B cell (primary cell): ENCODE measurements at regions not wholly inside any gene's neighbourhood (a gene's known extent, or its start where the extent isn't known, plus 50 kb on each side); places are given as distances from the start of the nearest gene placed in this dataset.
"Not testable (repeated sequence)": the region's sequence is repeated elsewhere in the genome, so short reads cannot be mapped to it uniquely, and the experiment has no call there.

Experiments
- ATAC-seq: fragments of 200-7000 bp; cut with Tn5 transposase; one replicate; pipeline ENCODE4 v1.10.0; 2021; ENCODE audit warnings: low read depth, mild to moderate bottlenecking, moderate number of reproducible peaks, moderate library complexity
- CTCF ChIA-PET: fragments of 350-600 bp; sonication (Branson Sonifier 250); formaldehyde crosslinking; loops from one replicate; lab custom pipeline; 2021; ENCODE audit warnings: antibody characterized with exemption, inconsistent platforms; lab: Charles Lee
- POLR2A ChIA-PET: fragments of 350-600 bp; sonication (Branson Sonifier 250); formaldehyde crosslinking; loops from one replicate; lab custom pipeline; 2021; ENCODE audit warnings: antibody characterized with exemption; lab: Charles Lee
- DNase-seq: peaks from one replicate; pipeline ENCODE4 v3.0.0; 2013
- H2AFZ ChIP-seq: 2 replicates; pipeline ENCODE4 v1.6.1; 2012; ENCODE audit warnings: mild to moderate bottlenecking, low read depth, low read length; ENCODE audit not compliant: insufficient read depth, poor library complexity, severe bottlenecking
- H3K27ac ChIP-seq, 2 donors: 1 replicate in 1 of 2; 2 replicates in 1 of 2; pipeline ENCODE4 v1.5.1; 2012 to 2013; ENCODE audit warnings: low read length in 2 of 2, mild to moderate bottlenecking in 2 of 2, moderate library complexity in 1 of 2
- H3K27me3 ChIP-seq, 4 experiments: fragments of 200-600 bp in 1 of 4; sonication (generic) in 1 of 4; replicated peaks in 1 of 4; 1 replicate in 2 of 4; 2 replicates in 2 of 4; pipeline versions ENCODE4 v1.6.1 to v1.7.0; 2013 to 2016; ENCODE audit warnings: low read length in 3 of 4, mild to moderate bottlenecking in 2 of 4, mixed read lengths in 1 of 4, moderate library complexity in 1 of 4; ENCODE audit not compliant: insufficient read depth in 4 of 4, control insufficient read depth in 3 of 4; ENCODE audit errors: control extremely low read depth in 1 of 4
- H3K36me3 ChIP-seq, 2 experiments: replicated peaks in 1 of 2; 1 replicate in 1 of 2; 2 replicates in 1 of 2; pipeline versions ENCODE4 v1.6.1 to v1.7.1; 2013; ENCODE audit warnings: low read length in 1 of 2; ENCODE audit not compliant: insufficient read depth in 2 of 2, control insufficient read depth in 1 of 2; ENCODE audit errors: control extremely low read depth in 1 of 2, extremely low read depth in 1 of 2
- H3K4me1 ChIP-seq, 2 donors: fragments of 200-600 bp in 1 of 2; sonication (generic) in 1 of 2; 1 replicate in 1 of 2; 2 replicates in 1 of 2; pipeline versions ENCODE4 v1.5.1 to v1.6.1; 2013 to 2017; ENCODE audit warnings: low read length in 2 of 2; ENCODE audit not compliant: control insufficient read depth in 2 of 2, insufficient read depth in 2 of 2
- H3K4me2 ChIP-seq: replicated peaks from 2 replicates; pipeline ENCODE3; 2012; ENCODE audit warnings: mild to moderate bottlenecking, low read depth, low read length; ENCODE audit not compliant: poor library complexity, severe bottlenecking
- H3K4me3 ChIP-seq, 5 experiments: fragments of 200-600 bp in 1 of 5; sonication (generic) in 1 of 5; 1 replicate in 3 of 5; 2 replicates in 2 of 5; pipeline versions ENCODE4 v1.5.1 to v1.7.0; 2011 to 2016; ENCODE audit warnings: low read length in 4 of 5, mild to moderate bottlenecking in 4 of 5, low read depth in 2 of 5, control low read depth in 1 of 5, moderate library complexity in 1 of 5; ENCODE audit not compliant: insufficient read depth in 1 of 5; ENCODE audit errors: control extremely low read depth in 1 of 5, extremely low read depth in 1 of 5
- H3K79me2 ChIP-seq: fragments of 200-600 bp; sonication (generic); one replicate; pipeline ENCODE4 v1.6.0; 2016; ENCODE audit warnings: low read length; ENCODE audit not compliant: control insufficient read depth, insufficient read depth
- H3K9ac ChIP-seq: fragments of 200-600 bp; sonication (generic); 2 replicates; pipeline ENCODE4 v1.6.1; 2017; ENCODE audit warnings: mild to moderate bottlenecking, low read length, moderate library complexity
- H3K9me3 ChIP-seq, 3 donors: one replicate each; pipeline versions ENCODE4 v1.6.1 to v1.7.1; 2013; ENCODE audit warnings: low read length in 2 of 3; ENCODE audit not compliant: control insufficient read depth in 2 of 3, insufficient read depth in 1 of 3; ENCODE audit errors: control extremely low read depth in 1 of 3
- H4K20me1 ChIP-seq: 2 replicates; pipeline ENCODE4 v1.6.0; 2012; ENCODE audit warnings: mild to moderate bottlenecking, low read length; ENCODE audit not compliant: insufficient read depth, control insufficient read depth, poor library complexity, severe bottlenecking
- H3K27ac Mint-ChIP-seq: one replicate; pipeline ENCODE4 v1.8.0; 2021; ENCODE audit warnings: mixed read lengths
- H3K27me3 Mint-ChIP-seq: one replicate; pipeline ENCODE4 v1.8.0; 2021; ENCODE audit warnings: mixed read lengths
- H3K4me1 Mint-ChIP-seq: one replicate; pipeline ENCODE4 v1.8.0; 2021; ENCODE audit warnings: mixed read lengths
- H3K4me3 Mint-ChIP-seq: one replicate; pipeline ENCODE4 v1.8.0; 2021; ENCODE audit warnings: mixed read lengths
- H3K9me3 Mint-ChIP-seq: one replicate; pipeline ENCODE4 v1.8.0; 2022; ENCODE audit warnings: mixed read lengths; ENCODE audit not compliant: insufficient read depth
- CTCF ChIP-seq: fragments of 200-600 bp; IDR thresholded peaks from one replicate; pipeline ENCODE4 v1.8.0; 2022; ENCODE audit warnings: antibody characterized with exemption, mild to moderate bottlenecking
- EZH2 ChIP-seq: IDR thresholded peaks from 2 replicates; pipeline ENCODE4 v1.6.1; 2012; ENCODE audit warnings: borderline replicate concordance, low read depth, mild to moderate bottlenecking, moderate library complexity, low read length; ENCODE audit not compliant: insufficient read depth, poor library complexity, severe bottlenecking
- WGBS: methylation state at CpG from one replicate; pipeline ENCODE4 v1.1.5; 2013; ENCODE audit warnings: missing lambda C conversion rate; ENCODE audit not compliant: insufficient coverage; 5-methylcytosine and 5-hydroxymethylcytosine counted together
- intact Hi-C: fragments of 100-400 bp; cut with micrococcal nuclease; formaldehyde crosslinking; loops from one replicate; pipeline ENCODE4 v1.10.0; 2022

- no peaks in the 10 kb centered on the region for H3K36me3 ChIP-seq
- H3K27me3 Mint-ChIP-seq = peaks cover 34% of the 10 kb centered on the region
- intact Hi-C loops = no loop called here
Measured at GRCh38 chr14:52146504-52146903, 77.6 kb upstream of the NID2 start.

GRCh38 chr14:52144099-52144498 is 75.2 kb upstream of the NID2 start:
- H3K27ac Mint-ChIP-seq, intact Hi-C loops, H3K4me1 ChIP-seq, DNase-seq, H4K20me1 ChIP-seq, ATAC-seq, H2AFZ ChIP-seq, H3K9ac ChIP-seq, H3K36me3 ChIP-seq, H3K27ac ChIP-seq, H3K4me3 ChIP-seq, H3K4me2 ChIP-seq, H3K9me3 Mint-ChIP-seq, H3K79me2 ChIP-seq, POLR2A ChIA-PET, H3K27me3 ChIP-seq, H3K4me1 Mint-ChIP-seq, CTCF ChIA-PET, H3K9me3 ChIP-seq, H3K4me3 Mint-ChIP-seq: not testable (repeated sequence)
- WGBS = 100% methylated on average over 1 of the region's 2 CpGs
- H3K27me3 Mint-ChIP-seq = peaks cover 18% of the 10 kb centered on the region

More at GRCh38 chr14:52146504-52146903, 77.6 kb upstream of the NID2 start:
- peaks cover 2% of the 10 kb centered on the region for H3K4me1 Mint-ChIP-seq
- Histone ChIP-seq H3K9me3 (peaks cover 0 to 7% (median 1%) of the 10 kb centered on the region in 3 donors), H3K4me3 (no peak overlapping the region), H3K4me2 (no peak overlapping the region), H3K79me2 (no peaks in the 10 kb centered on the region), H3K4me1 (no peaks in the 10 kb centered on the region), H3K9ac (no peak overlapping the region), H3K27ac (no peak overlapping the region), H4K20me1 (no peaks in the 10 kb centered on the region), H2AFZ (no peak overlapping the region), H3K27me3 (no peaks in the 10 kb centered on the region)
- TF ChIP-seq CTCF = no peak
- no peak for TF ChIP-seq EZH2
- no peak overlapping the region for H3K27ac Mint-ChIP-seq
- WGBS = 60% methylated on average over 1 of the region's 2 CpGs
- POLR2A ChIA-PET = no interaction called here
- DNase-seq = no peak
- H3K9me3 Mint-ChIP-seq = no peaks in the 10 kb centered on the region
- no peak for ATAC-seq
- H3K4me3 Mint-ChIP-seq = no peak overlapping the region
- CTCF ChIA-PET = interaction anchor here (1.3 kb wide), 1 partner anchor 11 kb away, joined by 3 read pairs; no protein-coding TSS in a partner anchor
